HEK293T (cell line): ENCODE measurements at regions not wholly inside any gene's neighbourhood (a gene's known extent, or its start where the extent isn't known, plus 50 kb on each side); places are given as distances from the start of the nearest gene placed in this dataset.

Experiments
- CTCF ChIA-PET: fragments of 350-600 bp; formaldehyde crosslinking; extraction: SDS; loops from one replicate; lab custom pipeline; 2021; ENCODE audit warnings: antibody characterized with exemption, inconsistent platforms; lab: Yijun Ruan, JAX
- POLR2A ChIA-PET: fragments of 350-600 bp; formaldehyde crosslinking; extraction: SDS; loops from one replicate; lab custom pipeline; 2020; ENCODE audit warnings: antibody characterized with exemption, inconsistent platforms; lab: Yijun Ruan, JAX
- DNase-seq: peaks from one replicate; pipeline ENCODE4 v3.0.0; 2012; ENCODE audit warnings: mixed read lengths; ENCODE audit errors: extremely low spot score
- ARNT ChIP-seq: fragments of 450-650 bp; IDR thresholded peaks from 2 replicates; pipeline ENCODE4 v1.6.1; 2017; ENCODE audit warnings: mild to moderate bottlenecking
- BHLHE40 ChIP-seq: fragments of 450-650 bp; IDR thresholded peaks from 2 replicates; pipeline ENCODE4 v1.6.1; 2016; ENCODE audit warnings: mild to moderate bottlenecking, moderate library complexity, borderline replicate concordance
- CTBP1 ChIP-seq: fragments of 450-650 bp; IDR thresholded peaks from 2 replicates; pipeline ENCODE4 v1.6.1; 2016; ENCODE audit warnings: borderline replicate concordance
- ELF4 ChIP-seq: fragments of 450-650 bp; IDR thresholded peaks from 2 replicates; pipeline ENCODE4 v1.6.1; 2017; ENCODE audit warnings: antibody characterized with exemption
- FOXA1 ChIP-seq: fragments of 450-650 bp; IDR thresholded peaks from 2 replicates; pipeline ENCODE4 v1.6.1; 2016; ENCODE audit warnings: mild to moderate bottlenecking
- FOXK2 ChIP-seq: fragments of 450-650 bp; IDR thresholded peaks from 2 replicates; pipeline ENCODE4 v1.6.1; 2016; ENCODE audit warnings: mild to moderate bottlenecking
- FOXM1 ChIP-seq: fragments of 450-650 bp; IDR thresholded peaks from 2 replicates; pipeline ENCODE4 v1.6.1; 2017; ENCODE audit warnings: mild to moderate bottlenecking, borderline replicate concordance
- HDGF ChIP-seq: fragments of 450-650 bp; IDR thresholded peaks from 2 replicates; pipeline ENCODE4 v1.6.1; 2017; ENCODE audit warnings: antibody characterized with exemption, borderline replicate concordance
- L3MBTL2 ChIP-seq: fragments of 450-650 bp; conservative IDR thresholded peaks from 2 replicates; pipeline ENCODE4 v1.6.1; 2016; ENCODE audit warnings: mild to moderate bottlenecking
- LEF1 ChIP-seq: fragments of 450-650 bp; IDR thresholded peaks from 2 replicates; pipeline ENCODE4 v1.6.1; 2017; ENCODE audit warnings: mild to moderate bottlenecking, borderline replicate concordance
- NFRKB ChIP-seq: fragments of 450-650 bp; IDR thresholded peaks from 2 replicates; pipeline ENCODE4 v1.6.1; 2016; ENCODE audit warnings: mild to moderate bottlenecking, moderate library complexity
- SP1 ChIP-seq: fragments of 450-650 bp; IDR thresholded peaks from 2 replicates; pipeline ENCODE4 v1.6.1; 2017
- SUZ12 ChIP-seq: fragments of 450-650 bp; IDR thresholded peaks from 2 replicates; pipeline ENCODE4 v1.6.1; 2016; ENCODE audit warnings: mild to moderate bottlenecking
- TARDBP ChIP-seq: fragments of 450-650 bp; IDR thresholded peaks from 2 replicates; pipeline ENCODE4 v1.6.1; 2016
- ZNF384 ChIP-seq: fragments of 450-650 bp; IDR thresholded peaks from 2 replicates; pipeline ENCODE4 v1.6.1; 2016
- TF ChIP-seq, protein P1 (sequence below): fragments of 450-650 bp; IDR thresholded peaks from 2 replicates; pipeline ENCODE4 v1.6.1; 2016

DNA sequence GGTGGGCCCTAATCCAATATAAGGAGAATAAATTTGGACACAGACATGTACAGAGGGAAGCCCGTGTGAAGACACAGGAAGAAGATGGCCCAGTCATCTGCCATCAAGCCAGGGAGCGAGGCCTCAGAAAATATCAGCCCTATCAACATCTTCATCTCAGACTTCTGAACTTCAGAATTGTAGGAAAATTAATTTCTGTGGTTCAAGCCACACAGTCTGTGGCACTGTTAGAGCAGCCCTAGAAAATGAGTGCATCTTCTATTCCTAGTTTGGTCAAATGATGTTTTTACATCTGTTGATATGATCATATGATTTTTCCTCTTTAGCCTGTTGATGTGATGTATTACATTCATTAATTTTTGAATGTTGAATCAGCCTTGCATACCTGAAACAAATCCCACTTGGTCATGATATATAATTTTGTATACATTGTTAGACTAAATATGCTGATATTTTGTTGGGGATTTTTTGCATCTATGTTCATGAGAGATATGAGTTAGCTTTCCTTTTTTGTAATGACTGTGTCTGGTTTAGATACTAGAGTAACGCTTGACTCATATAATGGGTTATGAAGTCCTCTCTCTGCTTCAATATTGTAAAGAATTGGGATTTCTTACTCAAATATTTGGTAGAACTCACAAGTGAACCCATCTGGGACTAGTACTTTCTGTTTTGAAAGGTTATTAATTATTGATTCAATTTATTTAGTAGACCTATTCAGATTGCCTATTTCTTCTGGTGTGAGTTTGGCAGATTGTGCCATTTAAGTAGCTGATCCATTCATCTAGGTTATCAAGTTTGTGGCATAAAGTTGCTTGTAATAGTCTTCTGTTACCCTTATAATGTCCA is 451.4 kb downstream of the EIPR1 start:
- POLR2A ChIA-PET, result no interaction called here
- TF ChIP-seq ZNF384, result no peak
- TF ChIP-seq ARNT, result no peak
- TF ChIP-seq CTBP1, result no peak
- no peak for TF ChIP-seq LEF1
- TF ChIP-seq FOXM1, result no peak
- no peak for TF ChIP-seq FOXA1
- no peak for TF ChIP-seq BHLHE40
- DNase-seq, result no peak
- CTCF ChIA-PET, result no interaction called here

DNA sequence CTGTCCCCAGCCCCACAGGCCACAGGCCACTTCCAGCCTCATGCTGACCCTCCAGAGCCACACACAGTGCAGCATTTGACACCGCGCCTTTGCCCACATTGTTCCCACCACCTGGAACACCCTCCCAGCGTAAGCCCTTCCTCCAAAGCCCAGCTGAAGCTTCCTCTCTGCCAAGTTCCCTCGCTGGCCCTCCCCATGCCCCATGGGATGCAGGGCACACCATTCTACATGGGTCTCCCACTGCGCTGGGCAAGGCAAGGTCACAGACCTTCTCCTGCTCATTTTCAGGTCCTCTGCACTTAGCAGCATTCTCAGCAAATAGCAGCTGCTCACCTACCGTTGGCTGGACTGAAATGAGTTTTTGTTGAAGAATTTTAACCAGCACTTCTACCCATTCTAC is 455.5 kb downstream of the EIPR1 start:
- ChIA-PET CTCF (no interaction called here), POLR2A (no interaction called here)
- no peak for DNase-seq
- TF ChIP-seq, protein P1, sequence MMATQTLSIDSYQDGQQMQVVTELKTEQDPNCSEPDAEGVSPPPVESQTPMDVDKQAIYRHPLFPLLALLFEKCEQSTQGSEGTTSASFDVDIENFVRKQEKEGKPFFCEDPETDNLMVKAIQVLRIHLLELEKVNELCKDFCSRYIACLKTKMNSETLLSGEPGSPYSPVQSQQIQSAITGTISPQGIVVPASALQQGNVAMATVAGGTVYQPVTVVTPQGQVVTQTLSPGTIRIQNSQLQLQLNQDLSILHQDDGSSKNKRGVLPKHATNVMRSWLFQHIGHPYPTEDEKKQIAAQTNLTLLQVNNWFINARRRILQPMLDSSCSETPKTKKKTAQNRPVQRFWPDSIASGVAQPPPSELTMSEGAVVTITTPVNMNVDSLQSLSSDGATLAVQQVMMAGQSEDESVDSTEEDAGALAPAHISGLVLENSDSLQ, result no peak
- no peak for TF ChIP-seq FOXK2
- no peak for TF ChIP-seq L3MBTL2
- TF ChIP-seq FOXA1, result no peak
- TF ChIP-seq FOXM1, result no peak
- TF ChIP-seq ARNT, result no peak
- TF ChIP-seq ZNF384, result no peak
- no peak for TF ChIP-seq LEF1
- TF ChIP-seq ELF4, result no peak
- no peak for TF ChIP-seq CTBP1

DNA sequence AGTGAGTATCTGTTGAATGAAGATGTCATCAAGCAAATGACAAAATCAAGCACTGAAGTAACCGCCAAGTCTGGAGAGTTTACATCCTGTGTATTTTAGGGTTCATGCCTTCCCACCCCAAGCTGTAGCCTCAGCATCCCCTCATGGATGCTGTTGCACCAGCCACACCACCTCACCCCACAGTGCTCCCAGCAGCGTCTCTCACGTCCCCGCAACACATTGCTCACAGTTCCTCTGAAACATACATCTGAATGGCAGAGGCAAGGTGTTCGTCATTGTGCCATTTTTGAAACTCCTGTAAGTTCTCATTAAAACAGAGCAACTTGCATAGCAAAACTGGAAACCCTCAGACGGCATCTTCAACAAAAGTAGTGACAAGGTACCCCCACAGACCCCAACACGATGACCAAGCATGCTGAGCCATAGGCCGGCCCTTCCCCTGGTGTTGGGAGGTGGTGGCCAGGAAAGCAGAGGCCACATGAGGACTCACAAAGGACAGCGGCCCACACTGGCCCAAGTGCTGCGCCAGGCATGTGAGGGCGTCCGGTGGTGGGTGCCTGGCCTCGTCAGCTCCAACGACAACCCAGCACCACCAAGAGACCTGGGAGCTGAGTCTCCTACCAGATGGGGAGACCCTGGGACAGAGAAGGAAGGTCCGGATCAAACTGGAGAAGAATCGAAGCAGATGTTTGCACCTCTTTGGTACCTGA is 456.5 kb downstream of the EIPR1 start:
- CTCF ChIA-PET, result no interaction called here
- POLR2A ChIA-PET, result no interaction called here
- TF ChIP-seq ELF4 (no peak), FOXA1 (no peak), FOXK2 (no peak), SUZ12 (no peak), TARDBP (no peak), L3MBTL2 (no peak), ZNF384 (no peak), NFRKB (no peak), FOXM1 (no peak), SP1 (no peak), CTBP1 (no peak), BHLHE40 (no peak), LEF1 (no peak), ARNT (no peak)
- TF ChIP-seq, protein P1, result no peak
- no peak for DNase-seq

DNA sequence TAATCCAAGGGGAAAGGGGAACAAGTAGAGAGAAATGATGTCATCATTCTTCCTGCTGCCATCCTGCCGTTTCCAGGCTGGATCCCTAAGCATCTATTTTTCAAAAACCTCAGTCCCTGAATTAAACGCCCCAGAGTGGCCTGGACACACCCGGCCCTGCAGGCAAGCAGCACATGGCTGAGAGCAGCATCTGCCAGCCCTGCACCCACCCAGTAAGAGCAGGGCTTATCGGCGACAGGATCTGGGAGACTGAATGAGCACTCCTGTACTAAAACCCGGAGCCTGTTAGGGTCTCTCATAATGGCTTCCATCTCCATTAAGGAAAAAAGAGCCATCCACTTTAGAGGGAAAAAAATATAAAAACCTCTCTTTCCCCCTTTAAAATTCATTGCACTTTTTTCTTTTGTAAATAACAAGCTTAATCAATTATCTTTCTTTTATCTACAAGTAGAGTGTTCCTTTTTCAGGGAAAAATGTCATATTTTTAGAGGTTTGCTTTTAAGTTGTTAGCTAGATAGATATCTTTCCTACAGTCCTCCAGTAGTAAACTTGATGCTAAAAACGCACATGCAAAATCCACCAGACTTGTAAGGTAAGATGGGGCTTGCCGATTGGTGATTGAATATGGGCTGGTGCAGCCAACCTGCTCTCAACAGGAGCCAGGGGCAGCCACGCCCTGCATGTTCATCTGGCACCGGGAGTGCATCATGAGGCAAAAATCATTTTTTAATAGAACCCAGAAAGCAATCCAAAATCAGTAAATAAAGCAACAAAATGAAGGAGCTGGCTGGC is 457.8 kb downstream of the EIPR1 start:
- DNase-seq, result no peak
- ChIA-PET POLR2A (no interaction called here), CTCF (no interaction called here)
- no peak for TF ChIP-seq FOXM1
- TF ChIP-seq HDGF, result no peak
- TF ChIP-seq, protein P1, result no peak
- no peak for TF ChIP-seq SUZ12
- TF ChIP-seq ZNF384, result no peak
- TF ChIP-seq FOXK2, result no peak
- TF ChIP-seq TARDBP, result no peak
- no peak for TF ChIP-seq BHLHE40
- TF ChIP-seq SP1, result no peak
- TF ChIP-seq LEF1, result no peak
- no peak for TF ChIP-seq ELF4
- TF ChIP-seq FOXA1, result no peak

DNA sequence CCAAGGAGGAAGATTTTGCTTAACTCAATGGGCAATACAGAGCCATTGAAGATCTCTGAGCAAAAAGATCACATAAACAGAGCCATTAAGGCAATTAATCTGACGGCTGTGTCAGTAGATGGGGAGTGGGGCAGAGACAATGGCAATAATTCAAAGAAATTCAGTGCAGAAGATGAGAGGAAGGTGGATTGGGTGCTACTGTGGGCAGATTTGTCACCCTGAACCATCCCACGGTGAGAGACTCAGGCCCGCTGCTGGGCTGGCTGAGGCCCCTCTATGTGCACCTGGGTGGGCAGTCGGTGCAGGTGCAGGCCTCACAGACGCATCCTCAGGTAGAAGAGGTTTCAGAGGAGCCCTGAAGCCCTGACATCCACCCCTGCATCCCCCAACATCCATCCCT is 458.6 kb downstream of the EIPR1 start:
- no peak for TF ChIP-seq ELF4
- CTCF ChIA-PET, result no interaction called here
- no peak for DNase-seq
- POLR2A ChIA-PET, result no interaction called here

DNA sequence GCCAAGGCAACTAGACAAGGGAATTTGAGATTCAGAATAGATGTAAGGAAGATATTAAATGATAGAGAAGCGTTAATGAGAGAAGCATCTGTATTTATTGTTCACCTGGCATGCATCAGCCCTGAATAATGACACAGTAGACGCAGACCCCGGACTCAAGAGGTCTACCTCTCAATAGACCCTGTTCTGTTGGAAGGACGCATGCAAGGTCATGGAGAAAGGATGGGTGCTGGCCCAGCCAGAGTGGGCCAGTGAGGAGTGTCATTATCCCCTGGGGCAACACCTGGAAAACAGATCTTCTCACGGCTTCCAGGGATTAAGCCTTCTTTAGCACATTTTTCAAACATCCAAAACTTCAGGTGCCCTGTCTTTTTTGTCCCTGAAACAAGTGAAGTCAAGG is 461.0 kb downstream of the EIPR1 start:
- DNase-seq, result no peak
- ChIA-PET CTCF (no interaction called here), POLR2A (no interaction called here)
- no peak for TF ChIP-seq FOXA1
- TF ChIP-seq LEF1, result no peak
- no peak for TF ChIP-seq SP1
- TF ChIP-seq, protein P1, result no peak
- no peak for TF ChIP-seq ELF4
- TF ChIP-seq SUZ12, result no peak
- no peak for TF ChIP-seq ARNT
- TF ChIP-seq TARDBP, result no peak
- no peak for TF ChIP-seq FOXM1
- TF ChIP-seq BHLHE40, result no peak
- TF ChIP-seq FOXK2, result no peak
- no peak for TF ChIP-seq ZNF384
- no peak for TF ChIP-seq CTBP1
- no peak for TF ChIP-seq HDGF
